ENCODE measurements at regions not wholly inside any gene's neighbourhood (a gene's known extent, or its start where the extent isn't known, plus 50 kb on each side); places are given as distances from the start of the nearest gene placed in this dataset.

DNA sequence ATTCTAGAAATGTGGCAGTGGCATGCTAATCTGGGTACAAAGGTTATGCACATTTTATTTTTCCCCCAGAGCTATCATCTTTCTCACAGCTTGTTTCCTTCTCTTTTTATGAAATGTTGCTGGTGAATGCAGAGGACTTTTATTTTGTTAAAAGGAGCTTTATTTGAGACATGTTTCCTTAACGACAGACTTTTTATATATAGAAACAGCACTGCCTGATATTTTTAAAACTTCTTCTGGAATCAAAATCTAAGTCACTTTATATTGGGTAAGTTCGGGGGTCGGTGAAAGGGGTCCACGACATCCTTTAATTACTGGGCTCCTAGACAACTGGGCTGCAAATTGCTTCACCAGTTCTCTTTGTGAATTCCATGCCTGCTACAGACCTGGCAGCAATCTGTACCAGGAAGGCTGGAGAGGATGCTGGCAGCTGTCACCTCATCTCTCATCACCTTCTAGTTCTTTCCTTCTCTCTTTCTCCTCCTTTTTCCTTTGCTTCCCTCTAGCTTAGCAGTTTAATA, 464.7 kb downstream of the PDCD6IP start:
- Histone ChIP-seq H4K12ac (ENCODE audit: low read depth, low read length) (no peak overlapping the region), H3K27me3 (ENCODE audit: insufficient read depth, low read length) (no peaks in the 10 kb centered on the region), H4K91ac (ENCODE audit: low read depth, low read length) (no peak overlapping the region), H3K4me1 (ENCODE audit: control insufficient read depth in 1 of 2, insufficient read depth in 2 of 2, low read length in 2 of 2) (no peaks in the 10 kb centered on the region), H3K4ac (ENCODE audit: low read depth, low read length) (no peak overlapping the region), H2AFZ (ENCODE audit: insufficient read depth, low read length, poor library complexity) (no peak overlapping the region), H2BK120ac (ENCODE audit: insufficient read depth, low read length, poor library complexity) (no peak overlapping the region), H3K14ac (ENCODE audit: low read length) (no peak overlapping the region), H3K9me3 (ENCODE audit: insufficient read depth, low read depth, low read length) (no peaks in the 10 kb centered on the region), H3K23ac (ENCODE audit: low read length) (no peak overlapping the region), H3K79me2 (ENCODE audit: control insufficient read depth, insufficient read depth, low read length, poor library complexity) (no peaks in the 10 kb centered on the region), H3K9ac (ENCODE audit: low read length) (no peak overlapping the region), H2BK5ac (ENCODE audit: low read depth, low read length, poor library complexity) (no peak overlapping the region), H3K36me3 (ENCODE audit: control insufficient read depth in 1 of 2, insufficient read depth in 2 of 2, low read length in 2 of 2) (no peaks in the 10 kb centered on the region), H3K4me2 (ENCODE audit: low read length) (no peak overlapping the region), H3K4me3 (ENCODE audit: low read depth, low read length) (no peak overlapping the region), H3K18ac (ENCODE audit: low read length) (no peak overlapping the region), H2BK12ac (ENCODE audit: low read length) (no peak overlapping the region), H4K8ac (ENCODE audit: low read depth, low read length) (no peak overlapping the region), H3K79me1 (ENCODE audit: low read length) (no peaks in the 10 kb centered on the region), H2AK5ac (ENCODE audit: low read length) (no peak overlapping the region), H3K27ac (ENCODE audit: low read depth, low read length) (no peak overlapping the region)
- DNase-seq = no peak
- WGBS (ENCODE audit: extremely low coverage, insufficient coverage, insufficient read length) = no CpG with 5 or more reads among the region's 4 CpGs

DNA sequence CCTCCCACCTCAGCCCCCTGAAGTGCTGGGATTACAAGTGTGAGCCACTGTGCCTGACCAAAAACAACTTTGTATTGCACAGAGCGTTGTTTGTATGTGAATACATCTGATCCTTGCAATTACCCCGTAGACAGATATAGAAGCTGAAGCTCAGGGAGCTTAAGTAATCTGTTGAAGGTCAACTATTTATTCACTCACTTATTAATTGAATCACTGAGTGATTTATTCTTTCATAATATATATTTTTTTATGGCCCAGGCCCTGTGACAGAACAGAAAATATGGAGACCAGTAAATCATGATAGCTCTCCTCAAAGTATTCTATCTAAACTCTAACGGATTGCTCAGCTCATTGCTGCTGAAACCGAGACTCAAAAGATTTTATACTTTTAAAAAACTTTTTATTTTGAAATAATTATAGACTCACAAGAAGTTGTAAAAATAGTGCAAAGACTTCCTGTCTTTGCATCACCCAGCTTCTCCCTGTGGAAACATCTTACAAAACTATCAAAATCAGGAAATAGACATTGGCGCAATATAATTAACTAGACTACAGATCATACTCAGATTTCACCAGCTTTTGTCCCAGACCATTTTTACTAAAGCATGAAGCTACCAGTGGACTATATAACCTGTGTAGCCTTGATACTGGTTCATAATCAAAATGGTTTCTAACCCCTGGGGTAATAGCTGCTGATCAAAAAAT, 466.1 kb downstream of the PDCD6IP start:
- no peaks in the 10 kb centered on the region for H3K79me2 ChIP-seq (ENCODE audit: control insufficient read depth, insufficient read depth, low read length, poor library complexity)
- no peak for DNase-seq
- no peaks in the 10 kb centered on the region for H3K79me1 ChIP-seq (ENCODE audit: low read length)
- no peak overlapping the region for H2BK12ac ChIP-seq (ENCODE audit: low read length)
- H3K9ac ChIP-seq (ENCODE audit: low read length) = no peak overlapping the region
- H3K23ac ChIP-seq (ENCODE audit: low read length) = no peak overlapping the region
- no peak overlapping the region for H4K91ac ChIP-seq (ENCODE audit: low read depth, low read length)
- no peak overlapping the region for H3K14ac ChIP-seq (ENCODE audit: low read length)
- H3K4me3 ChIP-seq (ENCODE audit: low read depth, low read length) = no peak overlapping the region
- WGBS (ENCODE audit: extremely low coverage, insufficient coverage, insufficient read length) = no CpG with 5 or more reads among the region's 5 CpGs
- no peak overlapping the region for H2BK120ac ChIP-seq (ENCODE audit: insufficient read depth, low read length, poor library complexity)
- H3K18ac ChIP-seq (ENCODE audit: low read length) = no peak overlapping the region
- H3K27ac ChIP-seq (ENCODE audit: low read depth, low read length) = no peak overlapping the region
- no peaks in the 10 kb centered on the region for H3K4me1 ChIP-seq (ENCODE audit: control insufficient read depth in 1 of 2, insufficient read depth in 2 of 2, low read length in 2 of 2)
- H3K27me3 ChIP-seq (ENCODE audit: insufficient read depth, low read length) = no peaks in the 10 kb centered on the region
- no peak overlapping the region for H3K4ac ChIP-seq (ENCODE audit: low read depth, low read length)
- no peak overlapping the region for H2BK5ac ChIP-seq (ENCODE audit: low read depth, low read length, poor library complexity)
- no peak overlapping the region for H2AK5ac ChIP-seq (ENCODE audit: low read length)
- H3K36me3 ChIP-seq (ENCODE audit: control insufficient read depth in 1 of 2, insufficient read depth in 2 of 2, low read length in 2 of 2) = no peaks in the 10 kb centered on the region
- H3K4me2 ChIP-seq (ENCODE audit: low read length) = no peak overlapping the region
- no peak overlapping the region for H4K8ac ChIP-seq (ENCODE audit: low read depth, low read length)
- no peak overlapping the region for H4K12ac ChIP-seq (ENCODE audit: low read depth, low read length)
- H3K9me3 ChIP-seq (ENCODE audit: insufficient read depth, low read depth, low read length) = no peaks in the 10 kb centered on the region
- H2AFZ ChIP-seq (ENCODE audit: insufficient read depth, low read length, poor library complexity) = no peak overlapping the region

DNA sequence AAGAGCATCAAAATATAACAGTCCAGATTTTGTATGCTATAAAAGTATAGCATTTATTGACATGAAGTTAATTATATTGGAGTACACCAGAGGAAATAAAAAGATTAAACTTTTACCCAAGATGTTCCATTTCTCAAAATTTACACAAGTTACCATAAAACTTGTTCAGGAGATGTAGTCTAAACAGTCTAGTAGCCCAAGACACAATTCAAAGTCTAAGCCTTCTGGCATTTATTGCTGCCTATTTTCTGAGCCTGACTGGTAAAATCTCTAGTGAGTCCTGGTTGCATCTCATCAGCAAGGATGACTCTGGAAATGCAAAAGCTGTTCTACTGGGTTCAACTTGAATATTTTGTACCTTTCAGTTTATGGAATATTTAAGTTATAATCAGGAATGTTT, 468.7 kb downstream of the PDCD6IP start:
- H3K14ac ChIP-seq (ENCODE audit: low read length) = no peak overlapping the region
- H4K12ac ChIP-seq (ENCODE audit: low read depth, low read length) = no peak overlapping the region
- H3K79me2 ChIP-seq (ENCODE audit: control insufficient read depth, insufficient read depth, low read length, poor library complexity) = no peaks in the 10 kb centered on the region
- no peak overlapping the region for H2BK12ac ChIP-seq (ENCODE audit: low read length)
- H2BK120ac ChIP-seq (ENCODE audit: insufficient read depth, low read length, poor library complexity) = no peak overlapping the region
- no peak overlapping the region for H3K9ac ChIP-seq (ENCODE audit: low read length)
- no peak overlapping the region for H3K4me2 ChIP-seq (ENCODE audit: low read length)
- H3K9me3 ChIP-seq (ENCODE audit: insufficient read depth, low read depth, low read length) = no peaks in the 10 kb centered on the region
- no peak overlapping the region for H3K4ac ChIP-seq (ENCODE audit: low read depth, low read length)
- H3K27ac ChIP-seq (ENCODE audit: low read depth, low read length) = no peak overlapping the region
- no peak overlapping the region for H2AK5ac ChIP-seq (ENCODE audit: low read length)
- H3K4me3 ChIP-seq (ENCODE audit: low read depth, low read length) = no peak overlapping the region
- H3K36me3 ChIP-seq (ENCODE audit: control insufficient read depth in 1 of 2, insufficient read depth in 2 of 2, low read length in 2 of 2) = no peaks in the 10 kb centered on the region
- no peaks in the 10 kb centered on the region for H3K79me1 ChIP-seq (ENCODE audit: low read length)
- DNase-seq = no peak
- H4K91ac ChIP-seq (ENCODE audit: low read depth, low read length) = no peak overlapping the region
- H3K23ac ChIP-seq (ENCODE audit: low read length) = no peak overlapping the region
- no peak overlapping the region for H4K8ac ChIP-seq (ENCODE audit: low read depth, low read length)
- H2AFZ ChIP-seq (ENCODE audit: insufficient read depth, low read length, poor library complexity) = no peak overlapping the region
- no peak overlapping the region for H3K18ac ChIP-seq (ENCODE audit: low read length)
- H3K27me3 ChIP-seq (ENCODE audit: insufficient read depth, low read length) = no peaks in the 10 kb centered on the region
- no peaks in the 10 kb centered on the region for H3K4me1 ChIP-seq (ENCODE audit: control insufficient read depth in 1 of 2, insufficient read depth in 2 of 2, low read length in 2 of 2)
- no peak overlapping the region for H2BK5ac ChIP-seq (ENCODE audit: low read depth, low read length, poor library complexity)

DNA sequence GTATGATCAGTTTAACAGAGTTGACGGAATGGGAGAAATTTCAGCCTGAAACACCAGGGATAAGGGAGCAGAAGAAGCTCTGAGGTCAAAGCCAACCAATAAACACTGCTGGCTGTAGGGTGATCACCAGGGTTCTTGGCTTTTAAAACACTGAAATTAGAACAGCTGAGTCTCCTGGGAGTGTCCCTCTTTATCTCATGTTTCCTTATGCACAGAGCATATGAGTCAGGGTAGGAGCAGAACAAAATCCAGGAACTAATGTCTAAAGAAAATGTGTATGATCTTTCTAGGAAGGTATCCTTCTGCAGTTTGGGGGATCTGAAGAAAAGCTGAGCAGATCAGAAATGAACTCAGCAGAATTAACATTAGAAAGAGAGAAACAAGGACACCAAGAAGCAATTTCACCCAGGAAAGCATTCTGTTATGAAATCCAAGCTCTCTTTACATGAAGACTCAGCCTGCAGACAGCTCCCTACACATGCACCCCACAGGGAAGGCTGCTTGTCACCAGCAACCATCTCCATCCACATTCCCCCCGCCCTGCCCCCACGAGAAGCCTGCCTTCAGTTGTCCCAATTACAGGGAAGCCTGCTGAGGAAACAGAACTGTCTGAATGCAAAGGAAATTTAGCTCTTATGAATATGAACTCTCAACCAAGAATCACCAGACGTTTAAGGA, 469.7 kb downstream of the PDCD6IP start:
- Histone ChIP-seq H2BK12ac (ENCODE audit: low read length) (no peak overlapping the region), H3K4ac (ENCODE audit: low read depth, low read length) (no peak overlapping the region), H3K23ac (ENCODE audit: low read length) (no peak overlapping the region), H3K27ac (ENCODE audit: low read depth, low read length) (no peak overlapping the region), H3K18ac (ENCODE audit: low read length) (no peak overlapping the region), H2AFZ (ENCODE audit: insufficient read depth, low read length, poor library complexity) (no peak overlapping the region), H3K4me1 (ENCODE audit: control insufficient read depth in 1 of 2, insufficient read depth in 2 of 2, low read length in 2 of 2) (no peaks in the 10 kb centered on the region), H3K14ac (ENCODE audit: low read length) (no peak overlapping the region), H3K27me3 (ENCODE audit: insufficient read depth, low read length) (no peaks in the 10 kb centered on the region), H2BK5ac (ENCODE audit: low read depth, low read length, poor library complexity) (no peak overlapping the region), H3K4me2 (ENCODE audit: low read length) (no peak overlapping the region), H2AK5ac (ENCODE audit: low read length) (peak overlapping the region; percentile 54), H4K12ac (ENCODE audit: low read depth, low read length) (no peak overlapping the region), H4K8ac (ENCODE audit: low read depth, low read length) (no peak overlapping the region), H3K9ac (ENCODE audit: low read length) (no peak overlapping the region), H3K79me1 (ENCODE audit: low read length) (no peaks in the 10 kb centered on the region), H3K9me3 (ENCODE audit: insufficient read depth, low read depth, low read length) (no peaks in the 10 kb centered on the region), H4K91ac (ENCODE audit: low read depth, low read length) (no peak overlapping the region), H3K4me3 (ENCODE audit: low read depth, low read length) (no peak overlapping the region), H3K36me3 (ENCODE audit: control insufficient read depth in 1 of 2, insufficient read depth in 2 of 2, low read length in 2 of 2) (no peaks in the 10 kb centered on the region), H2BK120ac (ENCODE audit: insufficient read depth, low read length, poor library complexity) (no peak overlapping the region), H3K79me2 (ENCODE audit: control insufficient read depth, insufficient read depth, low read length, poor library complexity) (no peaks in the 10 kb centered on the region)
- no CpG with 5 or more reads among the region's 4 CpGs for WGBS (ENCODE audit: extremely low coverage, insufficient coverage, insufficient read length)
- no peak for DNase-seq

Data from trophoblast cell (in vitro differentiated cells and primary cell).